ENCODE measurements at regions not wholly inside any gene's neighbourhood (a gene's known extent, or its start where the extent isn't known, plus 50 kb on each side); places are given as distances from the start of the nearest gene placed in this dataset.

DNA sequence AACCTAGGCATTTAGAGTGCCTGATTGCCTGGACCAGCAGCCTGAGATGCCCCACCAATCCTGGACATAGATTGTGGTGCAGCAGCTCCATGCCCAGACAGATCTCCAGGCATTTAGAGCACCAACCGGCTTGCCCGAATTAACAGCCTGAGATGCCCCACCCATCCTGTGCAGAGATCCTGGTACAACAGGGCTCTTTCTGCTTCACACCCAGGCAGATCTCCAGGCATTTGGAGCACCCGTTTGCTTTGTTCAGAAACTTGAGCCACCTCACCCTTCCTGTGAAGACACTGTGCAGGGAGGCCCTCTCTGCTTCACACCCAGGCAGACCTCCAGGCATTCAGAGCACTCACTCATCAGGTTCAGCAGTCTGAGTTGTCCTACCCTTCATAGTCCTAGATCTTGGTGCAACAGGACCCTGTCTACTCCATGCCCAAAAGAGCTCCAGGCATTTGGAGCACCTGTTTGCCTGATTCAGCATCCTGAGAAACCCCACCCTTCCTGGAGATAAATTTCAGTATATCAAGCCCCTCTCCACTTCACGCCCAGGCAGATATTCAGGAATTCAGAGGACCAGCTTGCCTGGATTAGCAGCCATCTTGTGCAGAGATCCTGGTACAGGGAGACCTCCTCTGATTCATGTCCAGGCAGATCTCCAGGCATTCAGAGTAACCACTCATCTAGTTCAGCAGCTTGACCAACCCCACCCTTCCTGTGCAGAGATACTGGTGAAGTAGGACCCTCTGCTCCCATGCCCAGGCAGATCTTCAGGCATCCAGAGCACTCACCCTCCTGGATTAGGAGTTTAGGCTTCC is 189.2 kb upstream of the FERMT1 start:
- TF ChIP-seq EZH2phosphoT487 (conservative IDR thresholded peaks at IDR 0.05; ENCODE audit: low read length) = no peak
- TF ChIP-seq, protein P1, sequence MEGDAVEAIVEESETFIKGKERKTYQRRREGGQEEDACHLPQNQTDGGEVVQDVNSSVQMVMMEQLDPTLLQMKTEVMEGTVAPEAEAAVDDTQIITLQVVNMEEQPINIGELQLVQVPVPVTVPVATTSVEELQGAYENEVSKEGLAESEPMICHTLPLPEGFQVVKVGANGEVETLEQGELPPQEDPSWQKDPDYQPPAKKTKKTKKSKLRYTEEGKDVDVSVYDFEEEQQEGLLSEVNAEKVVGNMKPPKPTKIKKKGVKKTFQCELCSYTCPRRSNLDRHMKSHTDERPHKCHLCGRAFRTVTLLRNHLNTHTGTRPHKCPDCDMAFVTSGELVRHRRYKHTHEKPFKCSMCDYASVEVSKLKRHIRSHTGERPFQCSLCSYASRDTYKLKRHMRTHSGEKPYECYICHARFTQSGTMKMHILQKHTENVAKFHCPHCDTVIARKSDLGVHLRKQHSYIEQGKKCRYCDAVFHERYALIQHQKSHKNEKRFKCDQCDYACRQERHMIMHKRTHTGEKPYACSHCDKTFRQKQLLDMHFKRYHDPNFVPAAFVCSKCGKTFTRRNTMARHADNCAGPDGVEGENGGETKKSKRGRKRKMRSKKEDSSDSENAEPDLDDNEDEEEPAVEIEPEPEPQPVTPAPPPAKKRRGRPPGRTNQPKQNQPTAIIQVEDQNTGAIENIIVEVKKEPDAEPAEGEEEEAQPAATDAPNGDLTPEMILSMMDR (IDR thresholded peaks at IDR 0.05; ENCODE audit: insufficient read depth, low read length, poor library complexity, severe bottlenecking) = no peak

DNA sequence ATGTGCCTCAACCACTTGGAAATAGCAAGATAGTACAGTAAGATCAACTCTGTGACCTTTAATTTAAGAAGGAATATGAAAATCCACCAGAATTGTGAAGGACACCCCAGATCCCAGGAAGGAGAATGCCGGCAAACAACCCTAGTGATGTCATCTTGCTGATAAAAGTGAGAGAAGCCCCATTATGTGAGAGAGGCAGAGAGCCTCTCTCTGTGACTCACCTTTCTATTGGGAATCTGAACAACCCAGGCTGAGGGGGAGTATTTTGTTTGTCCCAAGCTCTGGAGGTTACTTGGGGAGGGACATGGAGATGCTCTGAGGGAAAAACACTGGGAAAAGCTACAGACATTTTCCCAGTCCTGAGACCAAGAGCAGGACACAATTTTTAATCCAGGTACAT is 188.3 kb upstream of the FERMT1 start:
- Histone ChIP-seq H3K36me3 (ENCODE audit: low read length) (no peaks in the 10 kb centered on the region), H3K9ac (ENCODE audit: low read length) (no peak overlapping the region), H3F3A (ENCODE audit: insufficient read depth) (no peaks in the 10 kb centered on the region), H3K27me3 (ENCODE audit: low read length) (no peaks in the 10 kb centered on the region), H3K4me3 (ENCODE audit: insufficient read depth, low read length, poor library complexity, severe bottlenecking) (no peak overlapping the region), H4K20me1 (ENCODE audit: low read depth, low read length) (no peaks in the 10 kb centered on the region), H3K79me2 (ENCODE audit: insufficient read depth, low read length) (no peaks in the 10 kb centered on the region), H3K9me3 (ENCODE audit: insufficient read depth, low read length) (no peaks in the 10 kb centered on the region), H2AFZ (ENCODE audit: low read depth, low read length, severe bottlenecking) (no peak overlapping the region), H3K9me2 (replicated peaks; ENCODE audit: insufficient read depth, low read length) (no peaks in the 10 kb centered on the region), H3K27ac (ENCODE audit: low read depth, low read length) (no peak overlapping the region), H3K4me2 (ENCODE audit: low read depth, low read length, poor library complexity, severe bottlenecking) (no peak overlapping the region)
- TF ChIP-seq, protein P1 (IDR thresholded peaks at IDR 0.05; ENCODE audit: insufficient read depth, low read length, poor library complexity, severe bottlenecking) = no peak
- TF ChIP-seq EZH2phosphoT487 (conservative IDR thresholded peaks at IDR 0.05; ENCODE audit: low read length) = no peak

More for the DNA sequence above, 189.2 kb upstream of the FERMT1 start:
- no peaks in the 10 kb centered on the region for H3K36me3 ChIP-seq (ENCODE audit: low read length)
- no peaks in the 10 kb centered on the region for H3K27me3 ChIP-seq (ENCODE audit: low read length)
- H3K9me2 ChIP-seq (replicated peaks; ENCODE audit: insufficient read depth, low read length) = no peaks in the 10 kb centered on the region
- no peaks in the 10 kb centered on the region for H4K20me1 ChIP-seq (ENCODE audit: low read depth, low read length)
- no peak overlapping the region for H3K27ac ChIP-seq (ENCODE audit: low read depth, low read length)
- H3K4me2 ChIP-seq (ENCODE audit: low read depth, low read length, poor library complexity, severe bottlenecking) = no peak overlapping the region
- H3F3A ChIP-seq (ENCODE audit: insufficient read depth) = no peaks in the 10 kb centered on the region
- H3K4me3 ChIP-seq (ENCODE audit: insufficient read depth, low read length, poor library complexity, severe bottlenecking) = no peak overlapping the region
- H3K9me3 ChIP-seq (ENCODE audit: insufficient read depth, low read length) = no peaks in the 10 kb centered on the region
- H3K9ac ChIP-seq (ENCODE audit: low read length) = no peak overlapping the region
- no peaks in the 10 kb centered on the region for H3K79me2 ChIP-seq (ENCODE audit: insufficient read depth, low read length)
- H2AFZ ChIP-seq (ENCODE audit: low read depth, low read length, severe bottlenecking) = no peak overlapping the region

DNA sequence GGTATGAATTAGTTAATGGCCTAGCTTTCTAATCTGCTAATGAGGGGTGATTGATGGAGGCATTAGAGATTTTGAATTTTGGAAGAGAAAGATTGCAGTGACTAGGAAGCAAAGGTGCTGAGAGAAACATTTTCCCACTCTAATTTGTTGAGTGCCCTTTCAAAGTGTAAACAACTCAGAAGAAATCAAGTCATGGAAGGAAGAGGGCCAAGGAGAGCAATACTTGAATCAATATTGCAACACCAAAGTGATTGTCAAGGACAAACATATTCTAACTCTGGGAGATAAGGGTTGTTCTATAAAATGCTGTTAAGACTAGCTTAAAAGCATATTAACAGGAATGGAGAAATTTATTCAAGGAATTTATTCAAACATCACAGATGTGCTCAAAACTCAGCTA is 182.7 kb upstream of the FERMT1 start:
- H3K27ac ChIP-seq (ENCODE audit: low read depth, low read length) = no peak overlapping the region
- no peaks in the 10 kb centered on the region for H3K9me3 ChIP-seq (ENCODE audit: insufficient read depth, low read length)
- H3F3A ChIP-seq (ENCODE audit: insufficient read depth) = no peaks in the 10 kb centered on the region
- no peaks in the 10 kb centered on the region for H4K20me1 ChIP-seq (ENCODE audit: low read depth, low read length)
- H3K27me3 ChIP-seq (ENCODE audit: low read length) = no peaks in the 10 kb centered on the region
- no peaks in the 10 kb centered on the region for H3K9me2 ChIP-seq (replicated peaks; ENCODE audit: insufficient read depth, low read length)
- TF ChIP-seq, protein P1 (IDR thresholded peaks at IDR 0.05; ENCODE audit: insufficient read depth, low read length, poor library complexity, severe bottlenecking) = no peak
- TF ChIP-seq EZH2phosphoT487 (conservative IDR thresholded peaks at IDR 0.05; ENCODE audit: low read length) = no peak
- no peak overlapping the region for H3K4me3 ChIP-seq (ENCODE audit: insufficient read depth, low read length, poor library complexity, severe bottlenecking)
- H3K4me2 ChIP-seq (ENCODE audit: low read depth, low read length, poor library complexity, severe bottlenecking) = no peak overlapping the region
- no peak overlapping the region for H2AFZ ChIP-seq (ENCODE audit: low read depth, low read length, severe bottlenecking)
- H3K79me2 ChIP-seq (ENCODE audit: insufficient read depth, low read length) = no peaks in the 10 kb centered on the region
- H3K36me3 ChIP-seq (ENCODE audit: low read length) = no peaks in the 10 kb centered on the region
- H3K9ac ChIP-seq (ENCODE audit: low read length) = no peak overlapping the region

All from SU-DHL-6 (cell line).